ENCODE measurements at regions not wholly inside any gene's neighbourhood (a gene's known extent, or its start where the extent isn't known, plus 50 kb on each side); places are given as distances from the start of the nearest gene placed in this dataset.

- no peak overlapping the region for H3K4me3 ChIP-seq (ENCODE audit: low read length)
- H3K27ac ChIP-seq (ENCODE audit: low read depth, low read length) = no peak overlapping the region
- no peaks in the 10 kb centered on the region for H3K36me3 ChIP-seq (ENCODE audit: control insufficient read depth, insufficient read depth, low read length)
- H3K27me3 ChIP-seq (ENCODE audit: control insufficient read depth, insufficient read depth, low read length) = no peaks in the 10 kb centered on the region
- no peak overlapping the region for H3K9ac ChIP-seq (ENCODE audit: low read length)
- peaks cover 11% of the 10 kb centered on the region for H3K4me1 ChIP-seq (ENCODE audit: control insufficient read depth, insufficient read depth, low read length)
These were observed 343.4 kb downstream of the CDC5L start for GRCh38 chr6:44730771-44731391.

GRCh38 chr6:44731485-44732095 is 344.1 kb downstream of the CDC5L start:
- peaks cover 11% of the 10 kb centered on the region for H3K4me1 ChIP-seq (ENCODE audit: control insufficient read depth, insufficient read depth, low read length)
- H3K36me3 ChIP-seq (ENCODE audit: control insufficient read depth, insufficient read depth, low read length) = no peaks in the 10 kb centered on the region
- no peak overlapping the region for H3K9ac ChIP-seq (ENCODE audit: low read length)
- H3K4me3 ChIP-seq (ENCODE audit: low read length) = no peak overlapping the region
- no peak overlapping the region for H3K27ac ChIP-seq (ENCODE audit: low read depth, low read length)
- no peaks in the 10 kb centered on the region for H3K27me3 ChIP-seq (ENCODE audit: control insufficient read depth, insufficient read depth, low read length)

GRCh38 chr6:44732243-44732642 is 344.7 kb downstream of the CDC5L start:
- H3K36me3 ChIP-seq (ENCODE audit: control insufficient read depth, insufficient read depth, low read length) = no peaks in the 10 kb centered on the region
- H3K4me1 ChIP-seq (ENCODE audit: control insufficient read depth, insufficient read depth, low read length) = peaks cover 11% of the 10 kb centered on the region
- no peak overlapping the region for H3K4me3 ChIP-seq (ENCODE audit: low read length)
- no peaks in the 10 kb centered on the region for H3K27me3 ChIP-seq (ENCODE audit: control insufficient read depth, insufficient read depth, low read length)
- no peak overlapping the region for H3K9ac ChIP-seq (ENCODE audit: low read length)
- no peak overlapping the region for H3K27ac ChIP-seq (ENCODE audit: low read depth, low read length)

GRCh38 chr6:44733126-44733525 is 345.6 kb downstream of the CDC5L start:
- no peaks in the 10 kb centered on the region for H3K36me3 ChIP-seq (ENCODE audit: control insufficient read depth, insufficient read depth, low read length)
- no peak overlapping the region for H3K4me3 ChIP-seq (ENCODE audit: low read length)
- no peak overlapping the region for H3K27ac ChIP-seq (ENCODE audit: low read depth, low read length)
- H3K27me3 ChIP-seq (ENCODE audit: control insufficient read depth, insufficient read depth, low read length) = no peaks in the 10 kb centered on the region
- H3K9ac ChIP-seq (ENCODE audit: low read length) = no peak overlapping the region
- peaks cover 12% of the 10 kb centered on the region for H3K4me1 ChIP-seq (ENCODE audit: control insufficient read depth, insufficient read depth, low read length)

GRCh38 chr6:44733868-44734267 is 346.4 kb downstream of the CDC5L start:
- Histone ChIP-seq H3K4me1 (ENCODE audit: control insufficient read depth, insufficient read depth, low read length) (peaks cover 12% of the 10 kb centered on the region), H3K9ac (ENCODE audit: low read length) (no peak overlapping the region), H3K36me3 (ENCODE audit: control insufficient read depth, insufficient read depth, low read length) (no peaks in the 10 kb centered on the region), H3K27ac (ENCODE audit: low read depth, low read length) (no peak overlapping the region), H3K4me3 (ENCODE audit: low read length) (no peak overlapping the region), H3K27me3 (ENCODE audit: control insufficient read depth, insufficient read depth, low read length) (no peaks in the 10 kb centered on the region)

- Histone ChIP-seq H3K27ac (ENCODE audit: low read depth, low read length) (no peak overlapping the region), H3K27me3 (ENCODE audit: control insufficient read depth, insufficient read depth, low read length) (no peaks in the 10 kb centered on the region)
These were observed 347.6 kb downstream of the CDC5L start for GRCh38 chr6:44734886-44735629.

GRCh38 chr6:44735630-44735963 is 348.1 kb downstream of the CDC5L start:
- peaks cover 12% of the 10 kb centered on the region for H3K4me1 ChIP-seq (ENCODE audit: control insufficient read depth, insufficient read depth, low read length)
- H3K4me3 ChIP-seq (ENCODE audit: low read length) = no peak overlapping the region
- no peak overlapping the region for H3K27ac ChIP-seq (ENCODE audit: low read depth, low read length)
- no peak overlapping the region for H3K9ac ChIP-seq (ENCODE audit: low read length)
- no peaks in the 10 kb centered on the region for H3K36me3 ChIP-seq (ENCODE audit: control insufficient read depth, insufficient read depth, low read length)
- H3K27me3 ChIP-seq (ENCODE audit: control insufficient read depth, insufficient read depth, low read length) = no peaks in the 10 kb centered on the region

More at GRCh38 chr6:44734886-44735629, 347.6 kb downstream of the CDC5L start:
- H3K4me1 ChIP-seq (ENCODE audit: control insufficient read depth, insufficient read depth, low read length) = peaks cover 12% of the 10 kb centered on the region
- H3K36me3 ChIP-seq (ENCODE audit: control insufficient read depth, insufficient read depth, low read length) = no peaks in the 10 kb centered on the region
- no peak overlapping the region for H3K9ac ChIP-seq (ENCODE audit: low read length)
- H3K4me3 ChIP-seq (ENCODE audit: low read length) = no peak overlapping the region

- Histone ChIP-seq H3K4me1 (ENCODE audit: control insufficient read depth, insufficient read depth, low read length) (peaks cover 12% of the 10 kb centered on the region), H3K36me3 (ENCODE audit: control insufficient read depth, insufficient read depth, low read length) (no peaks in the 10 kb centered on the region), H3K27me3 (ENCODE audit: control insufficient read depth, insufficient read depth, low read length) (no peaks in the 10 kb centered on the region), H3K4me3 (ENCODE audit: low read length) (no peak overlapping the region), H3K9ac (ENCODE audit: low read length) (no peak overlapping the region), H3K27ac (ENCODE audit: low read depth, low read length) (no peak overlapping the region)
These were observed 349.8 kb downstream of the CDC5L start for GRCh38 chr6:44737341-44737740.

- no peaks in the 10 kb centered on the region for H3K36me3 ChIP-seq (ENCODE audit: control insufficient read depth, insufficient read depth, low read length)
- H3K4me3 ChIP-seq (ENCODE audit: low read length) = no peak overlapping the region
- H3K27me3 ChIP-seq (ENCODE audit: control insufficient read depth, insufficient read depth, low read length) = no peaks in the 10 kb centered on the region
- H3K4me1 ChIP-seq (ENCODE audit: control insufficient read depth, insufficient read depth, low read length) = peaks cover 12% of the 10 kb centered on the region
- H3K9ac ChIP-seq (ENCODE audit: low read length) = no peak overlapping the region
- H3K27ac ChIP-seq (ENCODE audit: low read depth, low read length) = no peak overlapping the region
These were observed 350.5 kb downstream of the CDC5L start for GRCh38 chr6:44737829-44738528.

- no peak overlapping the region for H3K4me3 ChIP-seq (ENCODE audit: low read length)
- H3K36me3 ChIP-seq (ENCODE audit: control insufficient read depth, insufficient read depth, low read length) = no peaks in the 10 kb centered on the region
- no peaks in the 10 kb centered on the region for H3K27me3 ChIP-seq (ENCODE audit: control insufficient read depth, insufficient read depth, low read length)
- H3K9ac ChIP-seq (ENCODE audit: low read length) = no peak overlapping the region
- H3K27ac ChIP-seq (ENCODE audit: low read depth, low read length) = no peak overlapping the region
- H3K4me1 ChIP-seq (ENCODE audit: control insufficient read depth, insufficient read depth, low read length) = peaks cover 7% of the 10 kb centered on the region
These were observed 351.2 kb downstream of the CDC5L start for GRCh38 chr6:44738601-44739146.

- peaks cover 6% of the 10 kb centered on the region for H3K4me1 ChIP-seq (ENCODE audit: control insufficient read depth, insufficient read depth, low read length)
- H3K9ac ChIP-seq (ENCODE audit: low read length) = no peak overlapping the region
- no peaks in the 10 kb centered on the region for H3K36me3 ChIP-seq (ENCODE audit: control insufficient read depth, insufficient read depth, low read length)
- H3K4me3 ChIP-seq (ENCODE audit: low read length) = no peak overlapping the region
- H3K27me3 ChIP-seq (ENCODE audit: control insufficient read depth, insufficient read depth, low read length) = no peaks in the 10 kb centered on the region
- H3K27ac ChIP-seq (ENCODE audit: low read depth, low read length) = no peak overlapping the region
These were observed 351.7 kb downstream of the CDC5L start for GRCh38 chr6:44739181-44739580.

GRCh38 chr6:44740566-44741120 is 353.1 kb downstream of the CDC5L start:
- no peaks in the 10 kb centered on the region for H3K36me3 ChIP-seq (ENCODE audit: control insufficient read depth, insufficient read depth, low read length)
- no peak overlapping the region for H3K4me3 ChIP-seq (ENCODE audit: low read length)
- peaks cover 3% of the 10 kb centered on the region for H3K4me1 ChIP-seq (ENCODE audit: control insufficient read depth, insufficient read depth, low read length)
- no peaks in the 10 kb centered on the region for H3K27me3 ChIP-seq (ENCODE audit: control insufficient read depth, insufficient read depth, low read length)
- no peak overlapping the region for H3K27ac ChIP-seq (ENCODE audit: low read depth, low read length)
- no peak overlapping the region for H3K9ac ChIP-seq (ENCODE audit: low read length)
